ENCODE measurements at regions not wholly inside any gene's neighbourhood (a gene's known extent, or its start where the extent isn't known, plus 50 kb on each side); places are given as distances from the start of the nearest gene placed in this dataset.

GRCh38 chr7:49579408-49579807 lies 194.0 kb upstream of the VWC2 start:
- TF ChIP-seq, protein P1, sequence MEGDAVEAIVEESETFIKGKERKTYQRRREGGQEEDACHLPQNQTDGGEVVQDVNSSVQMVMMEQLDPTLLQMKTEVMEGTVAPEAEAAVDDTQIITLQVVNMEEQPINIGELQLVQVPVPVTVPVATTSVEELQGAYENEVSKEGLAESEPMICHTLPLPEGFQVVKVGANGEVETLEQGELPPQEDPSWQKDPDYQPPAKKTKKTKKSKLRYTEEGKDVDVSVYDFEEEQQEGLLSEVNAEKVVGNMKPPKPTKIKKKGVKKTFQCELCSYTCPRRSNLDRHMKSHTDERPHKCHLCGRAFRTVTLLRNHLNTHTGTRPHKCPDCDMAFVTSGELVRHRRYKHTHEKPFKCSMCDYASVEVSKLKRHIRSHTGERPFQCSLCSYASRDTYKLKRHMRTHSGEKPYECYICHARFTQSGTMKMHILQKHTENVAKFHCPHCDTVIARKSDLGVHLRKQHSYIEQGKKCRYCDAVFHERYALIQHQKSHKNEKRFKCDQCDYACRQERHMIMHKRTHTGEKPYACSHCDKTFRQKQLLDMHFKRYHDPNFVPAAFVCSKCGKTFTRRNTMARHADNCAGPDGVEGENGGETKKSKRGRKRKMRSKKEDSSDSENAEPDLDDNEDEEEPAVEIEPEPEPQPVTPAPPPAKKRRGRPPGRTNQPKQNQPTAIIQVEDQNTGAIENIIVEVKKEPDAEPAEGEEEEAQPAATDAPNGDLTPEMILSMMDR (IDR thresholded peaks at IDR 0.05): no peak
- TF ChIP-seq ZFX (IDR thresholded peaks at IDR 0.05; ENCODE audit: borderline replicate concordance): no peak
- no peak overlapping the region for H3K27ac ChIP-seq

DNA sequence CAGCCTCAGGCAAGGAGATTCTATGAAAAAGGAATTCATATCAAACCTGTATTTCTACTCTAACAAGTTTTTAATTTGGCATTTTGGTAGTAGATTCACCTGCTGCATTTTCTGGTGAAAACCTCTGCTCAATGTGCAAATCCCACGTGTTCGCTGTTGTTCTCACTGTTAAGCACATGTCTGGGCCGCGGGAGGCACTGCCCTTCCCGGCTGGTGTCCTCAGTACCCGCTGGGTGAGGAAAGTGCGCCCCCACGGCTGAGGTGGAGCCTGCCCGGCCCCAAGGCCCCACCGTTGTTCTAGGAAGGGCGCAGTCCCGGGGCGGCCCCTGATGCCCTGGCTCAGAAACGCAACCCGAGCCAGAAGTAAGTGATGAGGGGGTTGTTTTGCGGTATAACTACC lies 193.4 kb upstream of the VWC2 start:
- TF ChIP-seq, protein P1 (IDR thresholded peaks at IDR 0.05): no peak
- TF ChIP-seq ZFX (IDR thresholded peaks at IDR 0.05; ENCODE audit: borderline replicate concordance): no peak
- no peak overlapping the region for H3K27ac ChIP-seq

DNA sequence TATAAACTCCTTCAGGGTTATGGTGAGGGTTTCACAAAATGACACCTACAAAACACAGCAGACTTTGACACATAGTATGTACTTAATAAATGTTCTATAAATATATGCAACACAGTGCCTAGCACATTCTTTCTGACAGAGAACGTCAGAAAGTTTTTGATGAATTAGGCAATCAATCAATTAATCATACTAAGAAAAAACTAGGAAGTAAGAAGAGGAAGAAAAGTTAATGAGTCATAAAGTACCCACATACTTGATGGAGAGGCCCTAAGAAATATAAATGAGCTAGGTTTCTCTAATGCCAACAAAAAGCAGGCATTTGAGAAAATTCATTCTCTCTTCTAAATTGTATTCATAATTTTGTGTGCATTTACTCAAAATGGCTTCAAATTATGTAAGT lies 192.7 kb upstream of the VWC2 start:
- no peak overlapping the region for H3K27ac ChIP-seq
- no peak for TF ChIP-seq ZFX (IDR thresholded peaks at IDR 0.05; ENCODE audit: borderline replicate concordance)
- TF ChIP-seq, protein P1 (IDR thresholded peaks at IDR 0.05): no peak

DNA sequence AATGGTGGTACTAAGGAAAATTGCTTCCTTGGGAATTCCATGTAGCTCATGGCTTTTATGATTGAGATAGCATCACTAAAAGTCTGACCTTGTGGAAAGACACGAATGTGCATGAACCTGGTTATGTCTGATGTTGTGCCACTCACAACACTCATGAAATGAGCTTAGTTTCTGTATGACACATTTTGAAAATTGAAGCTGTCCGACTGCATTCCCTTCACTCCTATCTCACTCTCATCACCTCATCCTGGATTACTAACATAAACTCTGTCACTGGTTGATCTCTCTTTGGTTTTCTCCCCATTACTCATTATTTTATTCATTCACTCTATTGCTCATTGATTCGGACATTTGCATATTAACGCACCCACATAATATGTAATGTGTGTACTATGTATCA lies 190.0 kb upstream of the VWC2 start:
- no peak overlapping the region for H3K27ac ChIP-seq
- TF ChIP-seq, protein P1 (IDR thresholded peaks at IDR 0.05): no peak
- TF ChIP-seq ZFX (IDR thresholded peaks at IDR 0.05; ENCODE audit: borderline replicate concordance): no peak

GRCh38 chr7:49596701-49597491 lies 176.5 kb upstream of the VWC2 start:
- TF ChIP-seq, protein P1 (IDR thresholded peaks at IDR 0.05): no peak

DNA sequence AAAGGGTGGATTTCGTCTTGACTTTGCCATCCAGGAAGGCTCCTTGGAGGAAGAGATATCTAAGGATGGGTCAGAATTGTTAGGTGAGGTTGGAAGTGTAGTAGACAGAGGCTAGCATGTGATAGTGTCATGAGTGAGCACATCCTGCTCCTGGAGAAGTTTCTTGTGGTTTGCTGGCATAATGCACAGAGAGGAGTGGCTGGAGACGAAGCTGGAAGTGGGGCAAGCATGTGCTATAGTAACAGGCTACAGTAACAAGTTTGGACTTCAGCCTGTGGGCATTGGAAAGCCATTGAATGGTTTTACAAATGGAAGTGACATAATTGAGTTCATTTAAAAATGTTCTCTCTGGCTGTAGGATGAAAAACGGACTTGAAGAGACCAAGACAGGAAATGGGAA lies 175.6 kb upstream of the VWC2 start:
- no peak overlapping the region for H3K27ac ChIP-seq
- TF ChIP-seq, protein P1 (IDR thresholded peaks at IDR 0.05): no peak
- TF ChIP-seq ZFX (IDR thresholded peaks at IDR 0.05; ENCODE audit: borderline replicate concordance): no peak

More at GRCh38 chr7:49596701-49597491, 176.5 kb upstream of the VWC2 start:
- no peak overlapping the region for H3K27ac ChIP-seq

DNA sequence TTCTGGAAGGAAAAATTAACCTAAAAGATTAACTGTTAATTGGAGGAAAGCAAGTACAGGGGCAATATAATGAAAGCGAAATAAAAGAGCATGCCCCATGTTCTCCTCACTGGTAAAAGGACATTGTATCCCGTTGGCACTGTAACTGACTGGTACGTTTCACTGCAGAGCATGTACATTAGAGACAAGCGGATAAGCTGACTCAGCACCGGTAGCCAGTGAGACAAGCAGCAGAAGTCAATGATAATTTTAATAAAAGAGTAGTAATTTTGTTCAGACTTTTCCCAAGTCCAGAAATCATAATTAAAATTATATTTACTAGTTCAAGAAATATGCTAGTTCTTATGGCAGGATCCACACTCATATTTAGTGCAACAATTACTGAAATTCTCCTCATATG lies 161.5 kb upstream of the VWC2 start:
- no peak overlapping the region for H3K27ac ChIP-seq
- TF ChIP-seq, protein P1 (IDR thresholded peaks at IDR 0.05): no peak
- TF ChIP-seq ZFX (IDR thresholded peaks at IDR 0.05; ENCODE audit: borderline replicate concordance): no peak

Measured in 22Rv1 (cell line).